Esophagus (tissue), 2 donors: ENCODE measurements at regions not wholly inside any gene's neighbourhood (a gene's known extent, or its start where the extent isn't known, plus 50 kb on each side); places are given as distances from the start of the nearest gene placed in this dataset.

Experiments
- H3K27ac ChIP-seq, 2 donors: one replicate each; pipeline ENCODE4 v1.5.1; 2013; ENCODE audit warnings: low read depth in 2 of 2, mild to moderate bottlenecking in 2 of 2, inconsistent platforms in 1 of 2, low read length in 1 of 2, moderate library complexity in 1 of 2
- H3K27me3 ChIP-seq, 2 donors: one replicate each; pipeline ENCODE4 v1.6.1; 2013; ENCODE audit warnings: low read length in 2 of 2, control low read depth in 1 of 2, mild to moderate bottlenecking in 1 of 2; ENCODE audit not compliant: insufficient read depth in 2 of 2, control insufficient read depth in 1 of 2
- H3K36me3 ChIP-seq, 2 donors: one replicate each; pipeline ENCODE4 v1.6.1; 2013; ENCODE audit warnings: low read length in 1 of 2; ENCODE audit not compliant: control insufficient read depth in 2 of 2, insufficient read depth in 2 of 2
- H3K4me1 ChIP-seq, 2 donors: one replicate each; pipeline ENCODE4 v1.6.1; 2013; ENCODE audit warnings: low read length in 1 of 2; ENCODE audit not compliant: control insufficient read depth in 2 of 2, insufficient read depth in 2 of 2
- H3K4me3 ChIP-seq, 2 donors: one replicate each; pipeline ENCODE4 v1.5.1; 2013; ENCODE audit warnings: low read length in 2 of 2, mild to moderate bottlenecking in 2 of 2, low read depth in 1 of 2, moderate library complexity in 1 of 2
- H3K9me3 ChIP-seq, 2 donors: one replicate each; pipeline ENCODE4 v1.6.1; 2013; ENCODE audit warnings: mild to moderate bottlenecking in 2 of 2, low read depth in 1 of 2, low read length in 1 of 2, moderate library complexity in 1 of 2; ENCODE audit not compliant: control insufficient read depth in 2 of 2, insufficient read depth in 1 of 2
- WGBS, 2 donors: extraction: QIAGEN DNeasy Blood & Tissue Kit; methylation state at CpG; one replicate each; pipeline ENCODE4 v1.1.7; 2013; 5-methylcytosine and 5-hydroxymethylcytosine counted together
- donor health status: healthy with polysubstance abuse.
- donor health status: Bipolar disorder and iron deficiency.

GRCh38 chr18:42620657-42621056, 494.8 kb downstream of the RIT2 start:
- H3K4me1 ChIP-seq = no peaks in the 10 kb centered on the region
- H3K27me3 ChIP-seq = no peaks in the 10 kb centered on the region
- H3K4me3 ChIP-seq = no peak overlapping the region
- H3K9me3 ChIP-seq = no peaks in the 10 kb centered on the region
- 60 to 70% methylated on average over 2 of the region's 2 CpGs for WGBS, 2 donors
- H3K27ac ChIP-seq = no peak overlapping the region
- no peaks in the 10 kb centered on the region for H3K36me3 ChIP-seq

- 83 to 86% methylated on average over 4 of the region's 4 CpGs for WGBS, 2 donors
- H3K27me3 ChIP-seq = no peaks in the 10 kb centered on the region
- H3K36me3 ChIP-seq = no peaks in the 10 kb centered on the region
- no peaks in the 10 kb centered on the region for H3K9me3 ChIP-seq
- H3K27ac ChIP-seq = no peak overlapping the region
- no peak overlapping the region for H3K4me3 ChIP-seq
- no peaks in the 10 kb centered on the region for H3K4me1 ChIP-seq
Measured at GRCh38 chr18:42623935-42624334, 491.6 kb downstream of the RIT2 start.

- 19 to 27% methylated on average over 1 of the region's 1 CpG for WGBS, 2 donors
- H3K4me3 ChIP-seq = no peak overlapping the region
- H3K27ac ChIP-seq = no peak overlapping the region
- no peaks in the 10 kb centered on the region for H3K27me3 ChIP-seq
- H3K9me3 ChIP-seq = no peaks in the 10 kb centered on the region
- H3K4me1 ChIP-seq = no peaks in the 10 kb centered on the region
- H3K36me3 ChIP-seq = no peaks in the 10 kb centered on the region
Measured at GRCh38 chr18:42632801-42633200, 482.7 kb downstream of the RIT2 start.

GRCh38 chr18:42635378-42636048, 480.0 kb downstream of the RIT2 start:
- Histone ChIP-seq H3K27me3 (no peaks in the 10 kb centered on the region), H3K9me3 (no peaks in the 10 kb centered on the region), H3K4me3 (no peak overlapping the region), H3K36me3 (no peaks in the 10 kb centered on the region), H3K27ac (no peak overlapping the region), H3K4me1 (no peaks in the 10 kb centered on the region)
- 25 to 30% methylated on average over 3 of the region's 3 CpGs for WGBS, 2 donors

- Histone ChIP-seq H3K27me3 (no peaks in the 10 kb centered on the region), H3K4me3 (no peak overlapping the region), H3K27ac (no peak overlapping the region), H3K9me3 (no peaks in the 10 kb centered on the region), H3K36me3 (no peaks in the 10 kb centered on the region), H3K4me1 (no peaks in the 10 kb centered on the region)
- 71 to 78% methylated on average over 2 of the region's 2 CpGs for WGBS, 2 donors
Measured at GRCh38 chr18:42636309-42636708, 479.2 kb downstream of the RIT2 start.

GRCh38 chr18:42640160-42640559, 475.3 kb downstream of the RIT2 start:
- H3K36me3 ChIP-seq = no peaks in the 10 kb centered on the region
- no peak overlapping the region for H3K4me3 ChIP-seq
- H3K4me1 ChIP-seq = no peaks in the 10 kb centered on the region
- no peaks in the 10 kb centered on the region for H3K27me3 ChIP-seq
- no peaks in the 10 kb centered on the region for H3K9me3 ChIP-seq
- H3K27ac ChIP-seq = no peak overlapping the region

GRCh38 chr18:42641996-42642395, 473.5 kb downstream of the RIT2 start:
- no peak overlapping the region for H3K27ac ChIP-seq
- 81 to 83% methylated on average over 5 of the region's 5 CpGs for WGBS, 2 donors
- H3K36me3 ChIP-seq = no peaks in the 10 kb centered on the region
- H3K27me3 ChIP-seq = no peaks in the 10 kb centered on the region
- H3K9me3 ChIP-seq = no peaks in the 10 kb centered on the region
- no peak overlapping the region for H3K4me3 ChIP-seq
- no peaks in the 10 kb centered on the region for H3K4me1 ChIP-seq

- 39 to 44% methylated on average over 3 of the region's 3 CpGs for WGBS, 2 donors
Measured at GRCh38 chr18:42644729-42645131, 470.8 kb downstream of the RIT2 start.

GRCh38 chr18:42649331-42650035, 466.0 kb downstream of the RIT2 start:
- WGBS, 2 donors = 75 to 82% methylated on average over 5 of the region's 5 CpGs
- no peaks in the 10 kb centered on the region for H3K27me3 ChIP-seq
- H3K4me1 ChIP-seq = no peaks in the 10 kb centered on the region

More at GRCh38 chr18:42644729-42645131, 470.8 kb downstream of the RIT2 start:
- no peak overlapping the region for H3K4me3 ChIP-seq
- no peaks in the 10 kb centered on the region for H3K36me3 ChIP-seq
- no peaks in the 10 kb centered on the region for H3K4me1 ChIP-seq
- H3K27me3 ChIP-seq = no peaks in the 10 kb centered on the region
- no peak overlapping the region for H3K27ac ChIP-seq
- no peaks in the 10 kb centered on the region for H3K9me3 ChIP-seq

GRCh38 chr18:42654556-42654955, 460.9 kb downstream of the RIT2 start:
- no peaks in the 10 kb centered on the region for H3K4me1 ChIP-seq
- H3K27ac ChIP-seq = no peak overlapping the region
- no peaks in the 10 kb centered on the region for H3K9me3 ChIP-seq
- no peak overlapping the region for H3K4me3 ChIP-seq
- no peaks in the 10 kb centered on the region for H3K36me3 ChIP-seq
- WGBS, 2 donors = 39 to 46% methylated on average over 3 of the region's 3 CpGs
- H3K27me3 ChIP-seq = no peaks in the 10 kb centered on the region

More at GRCh38 chr18:42649331-42650035, 466.0 kb downstream of the RIT2 start:
- Histone ChIP-seq H3K27ac (no peak overlapping the region), H3K36me3 (no peaks in the 10 kb centered on the region), H3K4me3 (no peak overlapping the region), H3K9me3 (no peaks in the 10 kb centered on the region)
